Nephron progenitor cell (in vitro differentiated cells): ENCODE measurements at regions not wholly inside any gene's neighbourhood (a gene's known extent, or its start where the extent isn't known, plus 50 kb on each side); places are given as distances from the start of the nearest gene placed in this dataset.

Source experiments
- DNase-seq: peaks from one replicate; pipeline ENCODE4 v3.0.0; 2021
- H3K27ac Mint-ChIP-seq: 2 replicates; pipeline ENCODE4 v1.8.0; 2021; ENCODE audit warnings: mild to moderate bottlenecking, moderate library complexity, mixed read lengths
- H3K27me3 Mint-ChIP-seq: 2 replicates; pipeline ENCODE4 v1.8.0; 2021; ENCODE audit warnings: mild to moderate bottlenecking, low read depth, mixed read lengths; ENCODE audit not compliant: poor library complexity
- H3K36me3 Mint-ChIP-seq: 2 replicates; pipeline ENCODE4 v1.8.0; 2021; ENCODE audit warnings: low read depth, mixed read lengths
- H3K4me1 Mint-ChIP-seq: 2 replicates; pipeline ENCODE4 v1.8.0; 2021; ENCODE audit warnings: mixed read lengths
- H3K4me3 Mint-ChIP-seq: 2 replicates; pipeline ENCODE4 v1.8.0; 2021; ENCODE audit warnings: mild to moderate bottlenecking, moderate library complexity, mixed read lengths
- H3K9me3 Mint-ChIP-seq: 2 replicates; pipeline ENCODE4 v1.8.0; 2021; ENCODE audit warnings: mild to moderate bottlenecking, moderate library complexity, mixed read lengths
- CTCF ChIP-seq: fragments of 200-600 bp; sonication (generic); IDR thresholded peaks from 2 replicates; pipeline ENCODE4 v1.5.0; 2021; ENCODE audit warnings: antibody characterized with exemption

GRCh38 chr2:41768310-41768709, 279.5 kb upstream of the PKDCC start:
- Mint-ChIP-seq H3K4me1 (no peaks in the 10 kb centered on the region), H3K27ac (no peak overlapping the region), H3K27me3 (peaks cover 17% of the 10 kb centered on the region), H3K4me3 (no peak overlapping the region), H3K9me3 (no peaks in the 10 kb centered on the region), H3K36me3 (no peaks in the 10 kb centered on the region)
- no peak for DNase-seq
- no peak for TF ChIP-seq CTCF

- no peak for TF ChIP-seq CTCF
- Mint-ChIP-seq H3K4me3 (no peak overlapping the region), H3K4me1 (no peaks in the 10 kb centered on the region), H3K27me3 (peaks cover 24% of the 10 kb centered on the region), H3K36me3 (no peaks in the 10 kb centered on the region), H3K27ac (no peak overlapping the region), H3K9me3 (peaks cover 3% of the 10 kb centered on the region)
- no peak for DNase-seq
Measured at GRCh38 chr2:41771710-41772109, 276.1 kb upstream of the PKDCC start.

GRCh38 chr2:41772697-41773096, 275.1 kb upstream of the PKDCC start:
- Mint-ChIP-seq H3K27me3 (peaks cover 24% of the 10 kb centered on the region), H3K36me3 (no peaks in the 10 kb centered on the region), H3K4me1 (no peaks in the 10 kb centered on the region), H3K9me3 (peaks cover 3% of the 10 kb centered on the region), H3K4me3 (no peak overlapping the region), H3K27ac (no peak overlapping the region)
- no peak for TF ChIP-seq CTCF
- DNase-seq: no peak

GRCh38 chr2:41774011-41774605, 273.7 kb upstream of the PKDCC start:
- no peak overlapping the region for H3K27ac Mint-ChIP-seq
- H3K36me3 Mint-ChIP-seq: no peaks in the 10 kb centered on the region
- H3K9me3 Mint-ChIP-seq: peaks cover 3% of the 10 kb centered on the region
- no peaks in the 10 kb centered on the region for H3K4me1 Mint-ChIP-seq
- DNase-seq: no peak
- H3K27me3 Mint-ChIP-seq: peaks cover 24% of the 10 kb centered on the region
- TF ChIP-seq CTCF: no peak
- H3K4me3 Mint-ChIP-seq: no peak overlapping the region

- H3K27me3 Mint-ChIP-seq: peaks cover 16% of the 10 kb centered on the region
- no peaks in the 10 kb centered on the region for H3K4me1 Mint-ChIP-seq
- no peak for DNase-seq
- H3K9me3 Mint-ChIP-seq: peaks cover 3% of the 10 kb centered on the region
- no peak for TF ChIP-seq CTCF
- H3K4me3 Mint-ChIP-seq: no peak overlapping the region
- H3K27ac Mint-ChIP-seq: no peak overlapping the region
- H3K36me3 Mint-ChIP-seq: no peaks in the 10 kb centered on the region
Measured at GRCh38 chr2:41775366-41776025, 272.3 kb upstream of the PKDCC start.

GRCh38 chr2:41779888-41780287, 267.9 kb upstream of the PKDCC start:
- no peak for DNase-seq
- no peak for TF ChIP-seq CTCF
- Mint-ChIP-seq H3K36me3 (no peaks in the 10 kb centered on the region), H3K27ac (no peak overlapping the region), H3K4me3 (no peak overlapping the region), H3K9me3 (peaks cover 3% of the 10 kb centered on the region), H3K27me3 (peaks cover 5% of the 10 kb centered on the region), H3K4me1 (no peaks in the 10 kb centered on the region)
